GM12875 (cell line): ENCODE measurements at regions not wholly inside any gene's neighbourhood (a gene's known extent, or its start where the extent isn't known, plus 50 kb on each side); places are given as distances from the start of the nearest gene placed in this dataset.

Experiments used
- H3K4me3 ChIP-seq: one replicate; pipeline ENCODE4 v1.5.1; 2011; ENCODE audit warnings: low read depth, low read length, control low read depth
- TF ChIP-seq, protein P1 (sequence below): IDR thresholded peaks from 2 replicates; pipeline ENCODE4 v1.5.1; 2011; ENCODE audit warnings: low read depth, mild to moderate bottlenecking, control low read depth, inconsistent platforms, low read length, moderate library complexity, borderline replicate concordance; ENCODE audit not compliant: insufficient read depth

DNA sequence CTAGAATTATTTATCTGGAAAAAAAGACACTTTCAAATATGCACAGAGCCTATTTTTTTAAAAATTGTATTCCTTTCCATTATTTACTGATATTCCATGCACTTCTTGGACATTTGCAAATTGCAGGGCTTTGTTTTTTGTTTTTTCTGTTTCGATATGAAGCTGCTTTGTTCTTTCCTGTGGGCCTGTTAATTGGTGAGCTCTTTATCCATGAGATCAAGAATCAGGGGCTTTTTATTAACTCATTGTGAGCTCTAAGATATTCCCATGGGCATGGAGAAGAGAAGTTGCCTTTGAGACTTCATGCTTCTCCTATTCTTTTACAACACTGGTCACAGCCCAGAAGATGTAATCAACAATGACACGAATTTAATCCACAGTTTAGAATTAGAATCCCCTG, 145.1 kb downstream of the SAMD5 start:
- no peak overlapping the region for H3K4me3 ChIP-seq
- TF ChIP-seq, protein P1, sequence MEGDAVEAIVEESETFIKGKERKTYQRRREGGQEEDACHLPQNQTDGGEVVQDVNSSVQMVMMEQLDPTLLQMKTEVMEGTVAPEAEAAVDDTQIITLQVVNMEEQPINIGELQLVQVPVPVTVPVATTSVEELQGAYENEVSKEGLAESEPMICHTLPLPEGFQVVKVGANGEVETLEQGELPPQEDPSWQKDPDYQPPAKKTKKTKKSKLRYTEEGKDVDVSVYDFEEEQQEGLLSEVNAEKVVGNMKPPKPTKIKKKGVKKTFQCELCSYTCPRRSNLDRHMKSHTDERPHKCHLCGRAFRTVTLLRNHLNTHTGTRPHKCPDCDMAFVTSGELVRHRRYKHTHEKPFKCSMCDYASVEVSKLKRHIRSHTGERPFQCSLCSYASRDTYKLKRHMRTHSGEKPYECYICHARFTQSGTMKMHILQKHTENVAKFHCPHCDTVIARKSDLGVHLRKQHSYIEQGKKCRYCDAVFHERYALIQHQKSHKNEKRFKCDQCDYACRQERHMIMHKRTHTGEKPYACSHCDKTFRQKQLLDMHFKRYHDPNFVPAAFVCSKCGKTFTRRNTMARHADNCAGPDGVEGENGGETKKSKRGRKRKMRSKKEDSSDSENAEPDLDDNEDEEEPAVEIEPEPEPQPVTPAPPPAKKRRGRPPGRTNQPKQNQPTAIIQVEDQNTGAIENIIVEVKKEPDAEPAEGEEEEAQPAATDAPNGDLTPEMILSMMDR, result no peak

DNA sequence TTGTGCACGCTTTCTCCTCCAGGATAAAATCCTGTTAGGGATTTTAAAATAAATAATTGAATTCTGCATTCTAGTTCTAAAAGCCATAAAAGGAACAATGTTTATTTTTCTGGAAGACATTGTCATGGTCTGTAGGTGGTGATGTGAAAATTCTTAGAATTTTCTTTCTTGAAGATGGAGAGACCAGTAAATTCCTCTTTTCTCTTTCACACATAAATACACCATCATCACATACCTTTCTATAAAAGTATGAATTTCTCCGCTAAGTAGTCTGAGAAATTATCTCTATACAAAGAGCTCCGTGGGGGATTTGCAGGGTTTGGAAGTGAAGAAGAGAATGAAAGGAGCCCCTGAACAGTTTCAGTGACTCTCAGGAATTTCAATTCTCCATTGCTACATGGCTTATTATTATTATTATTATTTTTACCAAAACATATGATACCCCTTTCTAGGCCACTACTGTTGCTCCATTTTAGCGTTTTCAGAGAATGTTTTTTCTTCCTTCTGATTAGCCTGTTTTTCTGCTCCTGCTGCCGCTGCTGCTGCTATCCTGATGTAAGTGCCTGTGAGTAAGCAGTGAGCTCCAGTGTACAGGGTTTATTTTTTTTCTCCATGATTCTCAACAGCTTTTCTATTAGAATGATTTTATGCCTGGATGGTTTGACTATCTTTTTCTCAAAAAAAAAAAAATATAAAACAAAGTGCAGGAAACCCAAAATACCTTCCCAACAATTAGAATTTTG, 145.8 kb downstream of the SAMD5 start:
- no peak overlapping the region for H3K4me3 ChIP-seq
- TF ChIP-seq, protein P1, result no peak

DNA sequence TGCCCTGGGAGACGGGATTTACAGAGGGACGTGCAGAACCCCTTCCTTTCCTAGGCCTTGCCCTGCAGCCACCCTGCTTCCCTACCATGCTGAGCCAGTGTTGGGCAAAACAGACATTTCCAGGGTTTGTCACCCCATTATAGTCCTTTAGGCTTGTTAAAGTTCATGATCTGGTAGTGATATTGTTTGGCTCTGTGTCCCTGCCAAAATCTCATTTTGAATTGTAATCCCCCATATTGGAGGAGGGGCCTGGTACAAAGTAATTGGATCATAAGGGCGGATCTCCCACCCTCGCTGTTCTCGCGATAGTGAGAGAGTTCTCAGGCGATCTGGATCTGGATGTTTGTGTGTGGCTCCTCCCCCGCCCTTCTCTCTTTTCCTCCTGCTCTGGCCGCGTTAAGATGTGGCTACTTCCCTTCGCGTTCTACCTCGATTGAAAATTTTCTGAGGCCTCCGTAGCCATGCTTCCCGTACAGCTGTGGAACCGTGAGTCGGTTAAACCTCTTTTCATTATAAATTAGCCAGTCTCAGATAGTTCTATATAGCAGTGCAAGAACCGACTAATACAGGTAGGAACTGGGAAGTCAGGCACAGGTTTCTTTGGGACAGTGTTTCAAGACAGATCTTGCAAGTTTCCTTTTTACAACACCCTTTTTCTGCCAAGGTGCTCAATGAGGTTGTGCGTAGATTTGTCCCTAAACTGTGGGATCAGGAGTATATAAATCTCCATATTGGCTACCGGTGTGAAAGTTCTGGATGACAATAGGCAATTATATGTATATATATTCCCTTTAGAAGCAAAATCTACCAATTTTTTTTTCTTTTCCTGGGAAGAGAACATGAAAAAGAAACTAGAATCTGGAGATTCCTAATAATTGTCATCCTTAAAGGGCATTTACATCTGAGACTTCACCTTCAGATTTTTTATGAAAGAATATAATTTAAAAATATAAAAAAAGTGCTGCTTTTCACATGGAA, 152.1 kb downstream of the SAMD5 start:
- no peak overlapping the region for H3K4me3 ChIP-seq
- TF ChIP-seq, protein P1, result no peak

DNA sequence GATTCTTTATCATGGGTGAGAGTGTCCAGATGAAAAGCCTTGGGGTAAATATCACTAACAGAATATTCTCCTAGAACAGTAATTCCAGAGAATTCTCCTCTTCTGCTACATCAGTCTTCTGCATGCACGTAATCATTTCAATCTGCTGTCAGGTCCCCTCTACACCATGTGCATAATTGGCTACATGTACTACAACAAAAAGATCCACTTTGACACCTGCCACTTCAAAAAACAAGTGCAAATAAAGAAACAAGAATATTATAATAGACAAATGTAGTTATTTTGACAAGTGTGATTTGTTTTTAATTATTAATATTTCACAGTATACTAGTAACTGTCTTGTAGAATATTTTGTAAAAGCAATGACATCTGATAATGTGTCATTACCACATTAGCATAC, 154.2 kb downstream of the SAMD5 start:
- TF ChIP-seq, protein P1, result no peak
- H3K4me3 ChIP-seq, result no peak overlapping the region

DNA sequence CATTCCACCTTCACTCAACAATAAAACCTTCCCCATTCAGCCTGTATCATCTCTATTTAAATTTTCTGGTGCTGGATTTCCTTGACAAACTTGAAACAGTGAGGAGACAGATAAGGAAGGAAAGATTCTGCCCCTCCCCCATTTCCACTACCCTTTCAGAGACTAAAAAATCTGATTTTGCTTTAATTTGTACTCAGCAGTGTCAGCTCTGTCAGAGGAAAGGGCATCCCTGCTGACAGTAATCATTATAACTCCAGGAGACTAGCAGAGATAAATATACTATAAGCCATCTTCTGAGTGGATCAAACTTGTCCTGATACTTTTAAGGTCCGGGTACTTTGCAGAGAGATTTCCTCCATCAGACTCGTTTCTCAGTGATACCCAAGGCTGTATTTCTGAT, 155.6 kb downstream of the SAMD5 start:
- H3K4me3 ChIP-seq, result no peak overlapping the region
- TF ChIP-seq, protein P1, result no peak

DNA sequence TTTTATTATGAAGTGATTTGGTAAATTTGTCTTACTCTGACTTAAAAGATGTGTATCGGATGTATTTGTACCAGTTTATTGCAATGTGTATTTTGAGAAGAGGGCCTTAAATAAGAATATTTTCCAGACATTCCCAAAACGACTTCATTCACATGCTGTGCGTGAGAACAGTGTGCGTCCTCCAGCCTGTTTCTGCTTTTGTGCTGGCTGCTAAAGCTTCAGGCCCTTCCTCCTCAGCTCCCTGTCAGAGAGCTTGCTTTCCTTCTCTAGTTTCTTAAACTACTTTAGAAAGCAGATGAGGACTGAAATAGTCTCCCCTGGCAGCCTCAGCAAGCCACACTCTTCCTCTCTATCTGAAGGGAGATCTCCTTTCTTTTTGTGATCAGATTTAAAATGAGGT, 157.8 kb downstream of the SAMD5 start:
- TF ChIP-seq, protein P1, result no peak
- H3K4me3 ChIP-seq, result no peak overlapping the region
